HG02973 (cell line): ENCODE measurements at regions not wholly inside any gene's neighbourhood (a gene's known extent, or its start where the extent isn't known, plus 50 kb on each side); places are given as distances from the start of the nearest gene placed in this dataset.
"Not testable (repeated sequence)": the region's sequence is repeated elsewhere in the genome, so short reads cannot be mapped to it uniquely, and the experiment has no call there.

Experiments used
- ATAC-seq: cut with Tn5 transposase; IDR thresholded peaks from one replicate; pipeline ENCODE4 v1.9.1; 2021; ENCODE audit warnings: moderate library complexity; ENCODE audit not compliant: unreplicated experiment

DNA sequence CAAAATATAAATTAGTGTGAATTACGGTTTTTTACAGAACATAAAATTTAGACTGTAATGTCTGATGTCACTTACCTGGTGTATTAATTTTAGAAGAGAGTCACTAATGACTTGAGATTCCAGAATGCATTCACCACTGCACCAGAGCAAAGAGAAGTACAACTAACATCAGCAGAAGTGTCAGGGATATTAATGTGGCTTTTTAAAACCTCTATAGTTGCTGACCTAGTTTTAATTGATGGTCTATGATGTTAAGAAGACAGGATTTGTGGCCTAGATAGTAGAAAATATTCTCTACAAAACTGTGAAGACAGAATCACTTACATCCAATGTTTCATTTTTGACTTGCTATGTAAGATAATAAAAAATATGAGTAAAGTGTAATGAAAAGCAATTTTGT is 1181.6 kb downstream of the RAPGEF2 start:
- no peak for ATAC-seq

DNA sequence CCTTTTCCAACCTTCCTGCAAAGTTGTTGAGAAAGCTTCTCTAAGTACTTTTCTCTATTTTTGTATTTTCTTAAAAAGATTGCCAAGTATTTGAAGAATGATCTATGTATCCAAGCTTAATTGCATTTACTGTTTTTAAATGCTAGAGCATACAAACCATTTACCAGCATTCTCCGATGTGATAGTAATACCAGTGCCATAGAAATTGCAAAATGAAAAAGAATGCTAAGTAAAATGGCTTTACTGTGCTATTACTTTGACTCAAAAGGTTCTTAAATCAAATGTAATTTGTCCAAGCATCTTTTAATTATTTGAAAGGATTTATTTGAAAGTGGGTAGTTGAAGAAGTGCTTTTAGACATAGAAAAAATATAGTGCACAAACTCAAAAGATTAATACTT is 1183.2 kb downstream of the RAPGEF2 start:
- ATAC-seq: no peak

- no peak for ATAC-seq
These were observed 1193.6 kb downstream of the RAPGEF2 start for GRCh38 chr4:160296476-160296875.

DNA sequence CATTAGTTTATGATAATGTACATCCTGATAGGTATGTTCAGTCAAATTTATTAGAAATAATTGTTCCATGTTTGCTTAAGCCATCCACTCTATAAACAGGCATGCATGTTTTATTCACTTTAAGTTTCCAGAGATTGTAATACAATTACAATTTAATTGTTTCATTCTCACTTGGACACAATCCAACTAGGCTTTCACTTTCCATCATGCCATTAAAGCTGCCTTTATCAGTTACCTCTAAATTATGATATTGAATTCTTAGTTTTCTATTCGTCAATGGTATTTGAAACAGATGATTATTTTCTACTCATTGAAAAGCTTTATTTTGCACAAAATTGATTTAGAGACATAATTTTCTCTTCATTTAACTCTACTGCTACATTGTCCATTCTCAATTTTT is 1196.3 kb downstream of the RAPGEF2 start:
- no peak for ATAC-seq

DNA sequence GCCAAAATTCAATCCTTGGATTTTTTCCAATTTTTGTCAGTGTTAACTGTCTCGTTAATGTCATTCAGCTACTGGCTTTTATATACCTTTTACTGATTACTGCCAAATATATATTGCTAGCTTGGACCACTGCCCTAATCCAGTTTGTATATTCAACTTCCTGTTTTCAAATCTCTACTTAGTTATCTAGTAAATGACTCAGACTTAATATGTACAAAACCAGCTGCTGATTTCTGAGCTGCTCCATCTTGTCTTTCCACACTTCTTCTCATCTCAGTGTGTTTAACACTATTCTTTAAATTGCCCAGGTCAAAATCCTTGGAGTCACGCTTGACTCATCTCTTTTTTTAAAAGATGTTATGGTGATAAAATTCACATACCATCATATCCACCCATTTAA is 1196.7 kb downstream of the RAPGEF2 start:
- no peak for ATAC-seq

GRCh38 chr4:160316036-160316435 is 1213.2 kb downstream of the RAPGEF2 start:
- no peak for ATAC-seq

DNA sequence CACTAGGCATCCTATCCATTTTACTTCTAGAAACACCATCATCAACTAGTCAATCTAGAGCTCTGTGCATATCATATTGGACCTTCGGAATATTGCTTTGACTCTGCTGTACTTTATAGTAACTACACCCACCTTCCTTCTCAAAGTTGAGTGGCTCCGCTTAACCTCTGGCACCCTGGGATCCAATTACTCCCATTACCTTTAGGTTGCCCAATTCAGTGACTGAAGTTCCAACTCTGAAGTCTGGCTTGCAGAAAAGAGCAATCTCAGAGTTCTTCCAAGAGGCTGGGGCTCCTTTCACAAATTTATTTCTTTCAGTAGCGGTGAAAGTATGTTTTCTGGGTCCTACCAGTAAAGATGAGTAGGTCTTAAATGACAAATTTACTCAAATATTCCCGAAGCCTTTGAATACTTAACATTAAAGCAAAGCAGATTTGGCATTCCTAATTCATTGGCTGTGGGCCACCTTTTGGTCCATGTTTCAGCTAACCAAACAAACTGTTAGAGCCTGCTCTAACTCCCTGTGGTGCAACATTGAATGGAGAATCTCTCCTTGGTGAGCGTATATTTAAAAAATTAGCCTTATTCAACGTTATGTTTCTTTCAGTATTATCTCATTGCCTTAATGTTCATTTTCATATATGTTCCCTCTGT is 1215.8 kb downstream of the RAPGEF2 start:
- no peak for ATAC-seq

- ATAC-seq: no peak
These were observed 1216.5 kb downstream of the RAPGEF2 start for GRCh38 chr4:160319221-160319867.

- ATAC-seq: no peak
These were observed 1217.0 kb downstream of the RAPGEF2 start for GRCh38 chr4:160319868-160320260.

DNA sequence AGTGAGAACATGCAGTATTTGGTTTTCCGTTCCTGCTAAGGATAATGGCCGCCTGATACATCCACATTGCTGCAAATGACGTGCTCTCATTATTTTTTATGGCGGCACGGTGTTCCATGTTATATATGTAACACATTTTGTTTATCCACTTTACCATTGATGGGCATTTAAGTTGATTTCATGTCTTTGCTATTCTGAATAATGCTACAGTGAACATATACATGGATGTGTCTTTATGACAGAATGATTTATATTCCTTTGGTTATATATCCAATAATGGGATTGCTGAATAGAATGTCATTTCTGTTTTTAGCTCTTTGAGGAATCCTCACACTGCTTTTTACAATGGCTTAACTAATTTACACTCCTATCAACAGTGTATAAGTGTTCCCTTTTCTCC is 1223.2 kb downstream of the RAPGEF2 start:
- no peak for ATAC-seq

GRCh38 chr4:160347197-160347596 is 1244.3 kb downstream of the RAPGEF2 start:
- ATAC-seq: no peak

DNA sequence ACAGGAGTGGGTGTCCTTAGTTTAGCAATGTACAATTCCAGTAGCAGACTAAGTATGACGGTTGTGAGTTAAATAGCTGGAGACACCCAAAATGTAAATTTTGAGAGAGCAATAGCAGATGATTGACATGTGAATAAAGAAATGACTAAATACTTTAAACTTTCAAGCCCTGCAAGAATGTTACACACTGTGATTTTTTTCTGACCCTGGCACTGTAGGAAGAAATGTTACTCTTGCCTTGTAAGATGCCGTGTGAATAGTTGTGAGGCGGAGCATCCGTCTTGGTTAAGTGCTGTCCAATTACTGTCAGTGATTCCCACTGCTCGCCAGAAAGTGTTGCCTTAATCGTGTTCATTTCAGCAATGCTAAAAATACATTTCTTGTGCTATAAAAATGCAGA is 1248.1 kb downstream of the RAPGEF2 start:
- ATAC-seq: no peak

DNA sequence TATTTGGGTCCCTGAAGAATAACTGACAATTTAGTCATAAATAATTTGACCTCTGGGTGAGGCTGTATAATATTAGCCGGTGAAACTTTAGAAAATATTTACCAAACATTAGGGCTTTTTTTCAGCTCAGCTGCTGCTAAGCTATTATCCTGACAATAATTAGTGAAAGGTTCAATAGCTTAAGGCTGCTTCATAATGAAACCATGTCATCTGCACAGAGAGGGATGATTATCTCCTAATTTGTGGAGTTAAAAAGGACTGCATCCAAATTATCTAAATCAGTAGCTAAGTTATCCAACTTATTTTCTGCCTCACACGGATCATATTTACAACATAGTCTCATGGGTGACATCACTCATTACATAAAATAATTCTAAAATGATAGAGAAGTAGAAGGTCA is 1249.8 kb downstream of the RAPGEF2 start:
- no peak for ATAC-seq

DNA sequence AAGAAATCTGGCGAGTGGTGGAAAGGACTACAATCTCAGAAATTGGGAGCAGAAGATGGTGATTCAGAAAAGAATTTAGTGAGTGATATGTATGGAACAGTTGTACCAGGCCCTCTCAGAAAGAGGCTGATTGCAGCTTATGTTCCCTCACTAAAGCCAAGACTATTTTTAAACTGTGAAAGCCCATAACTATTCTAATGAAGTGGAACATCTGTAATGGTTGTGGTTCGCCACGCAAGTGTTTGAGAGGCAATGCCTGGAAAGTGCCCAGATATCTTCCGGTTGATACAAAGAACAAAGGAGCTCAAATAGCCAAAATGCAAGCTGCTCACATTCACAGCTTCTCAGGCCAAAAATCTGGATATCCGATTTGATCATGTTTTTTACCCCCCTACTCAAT is 1250.7 kb downstream of the RAPGEF2 start:
- ATAC-seq: no peak

DNA sequence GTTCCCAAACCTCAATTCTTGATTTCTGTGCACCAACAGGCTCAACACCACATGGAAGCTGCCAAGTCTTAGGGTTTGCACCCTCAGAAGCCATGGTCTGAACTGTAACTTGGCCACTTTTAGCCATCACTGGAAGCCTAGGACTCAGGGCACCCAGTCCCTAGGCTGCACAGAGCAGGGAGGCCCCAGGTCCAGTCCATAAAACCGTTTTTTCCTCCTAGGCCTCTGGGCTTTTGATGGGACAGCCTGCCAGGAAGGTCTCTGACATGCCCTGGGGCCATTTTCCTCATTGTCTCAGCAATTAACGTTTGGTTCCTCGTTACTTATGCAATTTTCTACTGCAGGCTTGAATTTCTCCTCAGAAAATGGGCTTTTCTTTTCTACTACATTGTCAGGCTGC is 1259.6 kb downstream of the RAPGEF2 start:
- no peak for ATAC-seq

GRCh38 chr4:160364217-160364616 is 1261.3 kb downstream of the RAPGEF2 start:
- no peak for ATAC-seq

GRCh38 chr4:160364665-160365064 is 1261.8 kb downstream of the RAPGEF2 start:
- ATAC-seq: not testable (repeated sequence)

DNA sequence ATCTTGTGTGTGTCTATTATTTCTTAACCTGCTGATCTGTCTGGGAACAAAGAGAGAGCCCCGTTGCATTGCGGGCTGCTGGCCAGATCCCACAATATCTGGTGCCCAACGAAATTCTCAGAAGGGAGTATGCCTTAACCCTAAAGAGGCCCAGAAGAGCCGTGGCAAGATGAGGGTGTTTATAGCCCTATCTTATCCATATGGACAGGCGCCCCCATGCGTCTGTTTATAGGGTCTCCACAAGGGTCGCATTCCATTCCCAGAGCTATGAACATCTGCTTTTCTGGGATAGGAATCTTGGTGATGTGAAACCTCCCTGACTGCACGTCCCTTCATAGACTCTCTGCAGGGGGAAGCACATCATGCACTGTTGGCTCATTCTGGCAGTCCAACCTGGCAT is 1262.5 kb downstream of the RAPGEF2 start:
- ATAC-seq: not testable (repeated sequence)

DNA sequence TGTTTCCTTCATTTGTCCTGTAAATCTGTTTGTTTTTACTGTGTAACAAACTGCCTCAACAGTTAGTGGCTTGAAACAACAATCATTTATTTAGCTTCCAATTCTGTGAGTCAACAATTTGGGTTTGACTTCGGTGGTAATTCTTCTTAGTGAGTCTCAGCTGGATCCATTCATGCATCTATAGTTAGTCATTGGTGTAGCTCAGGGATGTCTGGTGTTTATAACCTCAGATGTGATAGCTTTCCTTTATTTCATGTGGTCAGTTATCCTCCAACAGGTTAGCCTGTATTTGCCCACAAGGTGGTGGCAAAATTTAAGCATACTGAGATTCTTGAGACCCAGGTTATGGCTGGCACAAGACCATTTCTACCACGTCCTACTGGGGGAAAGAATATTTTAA is 1267.2 kb downstream of the RAPGEF2 start:
- ATAC-seq: no peak

DNA sequence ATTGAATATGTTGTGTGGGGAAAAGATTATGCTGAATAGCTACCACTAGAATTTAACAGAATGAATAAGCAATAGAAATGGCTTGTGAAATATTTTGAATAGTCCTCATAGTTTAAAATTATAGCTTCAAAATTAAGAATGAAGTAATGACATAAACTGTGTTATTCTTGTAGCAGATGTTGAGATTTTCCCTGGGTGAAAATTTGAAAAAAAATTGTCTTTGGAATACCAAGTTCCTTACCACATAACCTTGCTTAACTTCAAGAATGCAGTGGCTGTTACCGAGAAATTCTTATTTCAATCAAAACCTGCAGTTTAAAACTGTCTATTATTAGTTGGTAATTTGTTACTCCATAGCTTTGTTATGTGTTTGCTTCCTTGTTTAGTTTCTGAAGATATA is 1268.6 kb downstream of the RAPGEF2 start:
- no peak for ATAC-seq

DNA sequence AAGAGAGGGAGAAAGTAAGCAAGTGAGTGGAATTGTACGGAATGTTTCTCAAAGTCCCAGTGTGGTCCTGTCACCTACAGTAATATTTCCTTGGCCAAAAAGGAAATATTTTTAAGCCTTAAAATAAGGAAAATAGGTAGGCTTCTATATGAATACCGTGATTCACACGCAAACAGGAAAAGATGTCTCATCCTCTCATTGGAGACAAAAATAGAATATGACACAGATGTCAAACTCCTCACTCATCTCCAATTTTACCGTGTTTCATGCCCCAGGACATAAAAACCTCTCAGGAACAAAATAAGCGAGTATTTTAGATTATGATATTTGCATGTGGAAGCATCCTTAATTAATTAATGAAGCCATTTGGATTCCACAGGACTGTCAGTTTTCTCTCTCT is 1269.5 kb downstream of the RAPGEF2 start:
- no peak for ATAC-seq

GRCh38 chr4:160373911-160374310 is 1271.0 kb downstream of the RAPGEF2 start:
- no peak for ATAC-seq
